Endothelial cell of umbilical vein (primary cell): ENCODE measurements at regions not wholly inside any gene's neighbourhood (a gene's known extent, or its start where the extent isn't known, plus 50 kb on each side); places are given as distances from the start of the nearest gene placed in this dataset.

Experiments used
- BruUV-seq: library from RNA; stranded (reverse); fragments of 400-500 nt; replicated peaks from 2 replicates; lab custom pipeline; 2021; lab: Mats Ljungman, UMichigan
- CTCF ChIA-PET: fragments of 300-600, 350-600 bp; sonication (Branson Sonifier 250); formaldehyde crosslinking; loops from one replicate; lab custom pipeline; 2021; ENCODE audit warnings: antibody characterized with exemption, inconsistent platforms; lab: Charles Lee
- POLR2A ChIA-PET: fragments of 300-600, 350-600 bp; sonication (Branson Sonifier 250); formaldehyde crosslinking; loops from one replicate; lab custom pipeline; 2021; ENCODE audit warnings: antibody characterized with exemption, inconsistent platforms; lab: Charles Lee
- DNase-seq: peaks from one replicate; pipeline ENCODE4 v3.0.0-alpha.2; 2011; ENCODE audit warnings: low read depth, low spot score
- FAIRE-seq: peaks from 2 replicates; lab custom pipeline; 2011; peaks lifted over from hg19 to GRCh38; lab: Jason Lieb, UNC
- H2AFZ ChIP-seq: 2 replicates; pipeline ENCODE4 v1.6.0; 2012; ENCODE audit warnings: low read depth, low read length, control low read depth, inconsistent platforms
- H3K27ac ChIP-seq: 2 replicates; pipeline ENCODE4 v1.5.1; 2011; ENCODE audit warnings: low read depth, mild to moderate bottlenecking, control low read depth, low read length, moderate library complexity; ENCODE audit not compliant: insufficient read depth
- H3K27me3 ChIP-seq, 2 experiments: 2 replicates each; pipeline versions ENCODE4 v1.6.0 to v1.6.1; 2011; ENCODE audit warnings: low read length in 2 of 2, mixed read lengths in 1 of 2; ENCODE audit not compliant: control insufficient read depth in 2 of 2, insufficient read depth in 2 of 2
- H3K36me3 ChIP-seq, 2 experiments: 2 replicates in 1 of 2; 3 replicates in 1 of 2; pipeline ENCODE4 v1.5.1; 2011; ENCODE audit warnings: low read length in 2 of 2, mild to moderate bottlenecking in 1 of 2, moderate library complexity in 1 of 2; ENCODE audit not compliant: control insufficient read depth in 2 of 2, insufficient read depth in 2 of 2; ENCODE audit errors: extremely low read depth in 1 of 2
- H3K4me1 ChIP-seq: 3 replicates; pipeline ENCODE4 v1.5.1; 2011; ENCODE audit warnings: mild to moderate bottlenecking, low read length; ENCODE audit not compliant: control insufficient read depth, insufficient read depth; ENCODE audit errors: extremely low read depth
- H3K4me2 ChIP-seq: 2 replicates; pipeline ENCODE4 v1.6.1; 2011; ENCODE audit warnings: low read length, control low read depth, mixed read lengths; ENCODE audit not compliant: insufficient read depth
- H3K4me3 ChIP-seq, 3 experiments: fragments of 200-600 bp in 1 of 3; sonication (generic), shearing (Covaris generic) in 1 of 3; replicated peaks in 1 of 3; 2 replicates each; pipeline ENCODE4 v1.5.1; 2011 to 2016; ENCODE audit warnings: control low read depth in 3 of 3, low read length in 3 of 3, mild to moderate bottlenecking in 2 of 3, inconsistent platforms in 1 of 3, low read depth in 1 of 3, moderate library complexity in 1 of 3; ENCODE audit not compliant: insufficient read depth in 1 of 3
- H3K79me2 ChIP-seq: 2 replicates; pipeline ENCODE4 v1.6.0; 2012; ENCODE audit warnings: low read length, inconsistent platforms; ENCODE audit not compliant: control insufficient read depth, insufficient read depth
- H3K9ac ChIP-seq: replicated peaks from 2 replicates; pipeline ENCODE3; 2011; ENCODE audit warnings: low read length, control low read depth; ENCODE audit not compliant: insufficient read depth; ENCODE audit errors: extremely low read depth
- H3K9me1 ChIP-seq: replicated peaks from 3 replicates; pipeline ENCODE4 v1.6.0; 2011; ENCODE audit warnings: mild to moderate bottlenecking, low read length; ENCODE audit not compliant: control insufficient read depth, insufficient read depth; ENCODE audit errors: extremely low read depth
- H3K9me3 ChIP-seq: replicated peaks from 2 replicates; pipeline ENCODE4 v1.5.1; 2012; ENCODE audit warnings: low read length, inconsistent platforms; ENCODE audit not compliant: control insufficient read depth, insufficient read depth
- H4K20me1 ChIP-seq: replicated peaks from 2 replicates; pipeline ENCODE3; 2011; ENCODE audit warnings: mild to moderate bottlenecking, low read length; ENCODE audit not compliant: control insufficient read depth, insufficient read depth; ENCODE audit errors: extremely low read depth
- EZH2 ChIP-seq: IDR thresholded peaks from 2 replicates; pipeline ENCODE4 v1.6.1; 2012; ENCODE audit warnings: borderline replicate concordance, low read depth, mild to moderate bottlenecking, moderate library complexity, low read length, inconsistent platforms; ENCODE audit not compliant: severe bottlenecking
- FOS ChIP-seq: IDR thresholded peaks from 2 replicates; pipeline ENCODE4 v1.6.1; 2011; ENCODE audit warnings: mild to moderate bottlenecking, low read length, moderate library complexity, borderline replicate concordance; ENCODE audit not compliant: insufficient read depth
- GATA2 ChIP-seq: IDR thresholded peaks from 2 replicates; pipeline ENCODE4 v1.7.0; 2011; ENCODE audit warnings: low read depth, mild to moderate bottlenecking, moderate library complexity, mixed read lengths, low read length; ENCODE audit not compliant: insufficient read length, insufficient read depth
- JUN ChIP-seq: IDR thresholded peaks from 2 replicates; pipeline ENCODE4 v1.6.1; 2011; ENCODE audit warnings: borderline replicate concordance, low read depth; ENCODE audit not compliant: insufficient read length, insufficient read depth
- MYC ChIP-seq: IDR thresholded peaks from one replicate; pipeline ENCODE4 v1.6.1; 2011; ENCODE audit warnings: mild to moderate bottlenecking, low read depth, low read length
- POLR2A ChIP-seq: IDR thresholded peaks from 2 replicates; pipeline ENCODE4 v1.6.1; 2012; ENCODE audit warnings: low read depth, mild to moderate bottlenecking, control low read depth, low read length
- POLR2AphosphoS5 ChIP-seq: IDR thresholded peaks from 2 replicates; pipeline ENCODE4 v1.6.1; 2012; ENCODE audit warnings: low read depth, mild to moderate bottlenecking, control low read depth, low read length, moderate library complexity; ENCODE audit not compliant: insufficient read depth
- dilution Hi-C: fragments of 300-500 bp; cut with MboI; formaldehyde crosslinking; loops from one replicate; pipeline ENCODE4 v1.15.0; 2019; ENCODE audit warnings: low sequenced_read_pairs; ENCODE audit not compliant: extremely low pct_ligation_motif_present
- intact Hi-C: fragments of 100-400 bp; cut with micrococcal nuclease; formaldehyde crosslinking; loops from one replicate; pipeline ENCODE4 v1.10.0; 2022
- TF ChIP-seq, protein P1 (sequence below), 2 donors: IDR thresholded peaks; 1 replicate in 1 of 2; 2 replicates in 1 of 2; pipeline ENCODE4 v1.5.1; 2011; ENCODE audit warnings: low read length in 2 of 2, mild to moderate bottlenecking in 2 of 2, moderate library complexity in 2 of 2, control low read depth in 1 of 2, inconsistent platforms in 1 of 2, low read depth in 1 of 2; ENCODE audit not compliant: insufficient read depth in 1 of 2; ENCODE audit errors: extremely low read depth in 1 of 2
- TF ChIP-seq, protein P2 (sequence below): IDR thresholded peaks from 2 replicates; pipeline ENCODE4 v1.6.1; 2011; ENCODE audit not compliant: insufficient read depth, insufficient read length

DNA sequence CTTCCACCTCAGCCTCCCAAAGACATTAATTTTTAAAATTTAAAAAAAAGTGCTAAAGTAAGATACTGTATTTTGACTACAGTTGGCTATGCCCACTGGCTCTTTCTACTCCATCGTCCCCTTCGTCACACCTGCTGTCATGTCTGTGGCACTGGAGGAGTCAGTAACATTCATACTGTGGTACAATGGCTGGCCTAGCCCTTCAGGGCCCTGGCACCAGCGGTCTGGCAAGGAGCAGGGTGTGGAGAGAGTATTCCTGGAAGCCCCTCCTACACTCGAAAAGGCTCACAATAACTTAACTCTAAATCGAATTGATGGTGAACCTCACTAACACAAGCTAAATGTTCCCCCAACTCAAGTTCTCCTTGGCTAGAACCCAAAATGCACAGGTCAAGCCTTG, 89.7 kb upstream of the RASGRF1 start:
- Histone ChIP-seq H3K4me1 (no peaks in the 10 kb centered on the region), H3K4me2 (no peak overlapping the region), H2AFZ (no peak overlapping the region), H3K9ac (no peak overlapping the region), H3K79me2 (no peaks in the 10 kb centered on the region), H3K9me3 (no peaks in the 10 kb centered on the region), H3K27ac (no peak overlapping the region), H3K4me3 (no peak overlapping the region), H3K36me3 (no peaks in the 10 kb centered on the region), H4K20me1 (no peaks in the 10 kb centered on the region), H3K9me1 (no peaks in the 10 kb centered on the region), H3K27me3 (no peaks in the 10 kb centered on the region)
- intact Hi-C loops (no loop called here), dilution Hi-C loops (no loop called here)
- DNase-seq (no peak), FAIRE-seq (no peak)
- TF ChIP-seq, protein P1, sequence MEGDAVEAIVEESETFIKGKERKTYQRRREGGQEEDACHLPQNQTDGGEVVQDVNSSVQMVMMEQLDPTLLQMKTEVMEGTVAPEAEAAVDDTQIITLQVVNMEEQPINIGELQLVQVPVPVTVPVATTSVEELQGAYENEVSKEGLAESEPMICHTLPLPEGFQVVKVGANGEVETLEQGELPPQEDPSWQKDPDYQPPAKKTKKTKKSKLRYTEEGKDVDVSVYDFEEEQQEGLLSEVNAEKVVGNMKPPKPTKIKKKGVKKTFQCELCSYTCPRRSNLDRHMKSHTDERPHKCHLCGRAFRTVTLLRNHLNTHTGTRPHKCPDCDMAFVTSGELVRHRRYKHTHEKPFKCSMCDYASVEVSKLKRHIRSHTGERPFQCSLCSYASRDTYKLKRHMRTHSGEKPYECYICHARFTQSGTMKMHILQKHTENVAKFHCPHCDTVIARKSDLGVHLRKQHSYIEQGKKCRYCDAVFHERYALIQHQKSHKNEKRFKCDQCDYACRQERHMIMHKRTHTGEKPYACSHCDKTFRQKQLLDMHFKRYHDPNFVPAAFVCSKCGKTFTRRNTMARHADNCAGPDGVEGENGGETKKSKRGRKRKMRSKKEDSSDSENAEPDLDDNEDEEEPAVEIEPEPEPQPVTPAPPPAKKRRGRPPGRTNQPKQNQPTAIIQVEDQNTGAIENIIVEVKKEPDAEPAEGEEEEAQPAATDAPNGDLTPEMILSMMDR (IDR thresholded peaks at IDR 0.05; ENCODE audit: extremely low read depth in 1 of 2, insufficient read depth in 1 of 2, low read depth in 1 of 2, low read length in 2 of 2): no peak
- TF ChIP-seq JUN (no peak), FOS (no peak), GATA2 (no peak), MYC (no peak), EZH2 (no peak), POLR2A (no peak), POLR2AphosphoS5 (no peak)
- TF ChIP-seq, protein P2, sequence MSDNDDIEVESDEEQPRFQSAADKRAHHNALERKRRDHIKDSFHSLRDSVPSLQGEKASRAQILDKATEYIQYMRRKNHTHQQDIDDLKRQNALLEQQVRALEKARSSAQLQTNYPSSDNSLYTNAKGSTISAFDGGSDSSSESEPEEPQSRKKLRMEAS: no peak
- CTCF ChIA-PET: interaction anchor here (1.5 to 11.2 kb wide), 3 partner anchors 12 to 173 kb away, joined by 4 to 390 read pairs (median 7); no protein-coding TSS in a partner anchor
- POLR2A ChIA-PET: no interaction called here
- no TSS peak for BruUV-seq
